ENCODE measurements at regions not wholly inside any gene's neighbourhood (a gene's known extent, or its start where the extent isn't known, plus 50 kb on each side); places are given as distances from the start of the nearest gene placed in this dataset.

DNA sequence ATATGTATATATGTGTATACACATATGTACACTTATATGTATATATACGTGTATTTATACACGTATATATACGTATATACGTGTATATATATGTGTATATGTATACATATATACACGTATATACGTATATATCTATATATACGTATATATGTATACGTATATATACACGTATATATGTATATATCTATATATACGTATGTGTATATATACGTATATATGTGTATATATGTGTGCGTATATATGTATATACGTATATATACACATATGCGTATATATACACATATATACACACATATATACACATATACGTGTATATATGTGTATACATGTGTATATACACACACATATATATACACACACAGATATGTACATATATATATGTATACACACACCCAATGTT is 348.0 kb upstream of the LCORL start:
- intact Hi-C loops (cut with DNase I) = loop anchor here in 9 of 10 donors (5.0 to 10.0 kb wide), 6 partner anchors 225 to 825 kb away; partner anchors contain the start of genes DCAF16 (in 1 of the 9) and NCAPG (in 1 of the 9)
- H3K27ac ChIP-seq = no peak overlapping the region

DNA sequence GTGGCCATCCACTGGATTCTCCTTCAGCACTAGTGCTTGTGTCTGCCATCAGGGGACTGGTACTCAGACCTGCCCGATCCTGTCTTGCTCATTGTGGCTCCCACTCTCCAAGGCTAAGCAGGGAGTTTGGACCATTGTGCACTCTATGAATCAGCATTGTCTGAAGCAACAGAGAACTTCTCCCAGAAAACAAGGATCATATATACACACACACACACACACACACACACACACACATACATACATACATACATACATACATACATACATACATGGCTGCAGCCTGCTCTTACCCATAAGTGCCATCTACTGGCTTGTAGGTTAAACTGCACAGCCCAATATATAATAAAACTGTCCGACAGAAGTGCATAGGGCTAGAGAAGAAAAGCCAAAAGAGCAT is 345.3 kb upstream of the LCORL start:
- Histone ChIP-seq H3K9me3 (no peaks in the 10 kb centered on the region), H3K27ac (no peak overlapping the region), H3K36me3 (no peaks in the 10 kb centered on the region), H3K4me1 (no peaks in the 10 kb centered on the region), H3K27me3 (no peaks in the 10 kb centered on the region), H3K4me3 (no peak overlapping the region)
- WGBS, 4 donors = 52 to 60% (median 56%) methylated on average over 2 of the region's 2 CpGs
- TF ChIP-seq POLR2A (IDR thresholded peaks at IDR 0.05) = no peak
- TF ChIP-seq, protein P1, sequence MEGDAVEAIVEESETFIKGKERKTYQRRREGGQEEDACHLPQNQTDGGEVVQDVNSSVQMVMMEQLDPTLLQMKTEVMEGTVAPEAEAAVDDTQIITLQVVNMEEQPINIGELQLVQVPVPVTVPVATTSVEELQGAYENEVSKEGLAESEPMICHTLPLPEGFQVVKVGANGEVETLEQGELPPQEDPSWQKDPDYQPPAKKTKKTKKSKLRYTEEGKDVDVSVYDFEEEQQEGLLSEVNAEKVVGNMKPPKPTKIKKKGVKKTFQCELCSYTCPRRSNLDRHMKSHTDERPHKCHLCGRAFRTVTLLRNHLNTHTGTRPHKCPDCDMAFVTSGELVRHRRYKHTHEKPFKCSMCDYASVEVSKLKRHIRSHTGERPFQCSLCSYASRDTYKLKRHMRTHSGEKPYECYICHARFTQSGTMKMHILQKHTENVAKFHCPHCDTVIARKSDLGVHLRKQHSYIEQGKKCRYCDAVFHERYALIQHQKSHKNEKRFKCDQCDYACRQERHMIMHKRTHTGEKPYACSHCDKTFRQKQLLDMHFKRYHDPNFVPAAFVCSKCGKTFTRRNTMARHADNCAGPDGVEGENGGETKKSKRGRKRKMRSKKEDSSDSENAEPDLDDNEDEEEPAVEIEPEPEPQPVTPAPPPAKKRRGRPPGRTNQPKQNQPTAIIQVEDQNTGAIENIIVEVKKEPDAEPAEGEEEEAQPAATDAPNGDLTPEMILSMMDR (IDR thresholded peaks at IDR 0.05) = peak; percentile 17 to 53 (median 36)
- peak in 2 of 4 donors; percentile 42 to 47 for ATAC-seq
- DNase-seq = no peak
- intact Hi-C loops (cut with DNase I) = loop anchor here in 9 of 10 donors (2.0 to 10.0 kb wide), 7 partner anchors 228 to 822 kb away; partner anchors contain the start of genes DCAF16 (in 1 of the 9) and NCAPG (in 1 of the 9)

More for the DNA sequence above, 348.0 kb upstream of the LCORL start:
- ATAC-seq = no peak
- Histone ChIP-seq H3K4me3 (no peak overlapping the region), H3K27me3 (no peaks in the 10 kb centered on the region), H3K36me3 (no peaks in the 10 kb centered on the region), H3K9me3 (peaks cover 0 to 3% (median 0%) of the 10 kb centered on the region in 12 donors), H3K4me1 (no peaks in the 10 kb centered on the region)
- TF ChIP-seq POLR2A (IDR thresholded peaks at IDR 0.05) = no peak
- TF ChIP-seq, protein P1 (IDR thresholded peaks at IDR 0.05) = no peak
- WGBS, 4 donors = 88 to 95% (median 92%) methylated on average over 15 of the region's 15 CpGs
- DNase-seq = no peak

DNA sequence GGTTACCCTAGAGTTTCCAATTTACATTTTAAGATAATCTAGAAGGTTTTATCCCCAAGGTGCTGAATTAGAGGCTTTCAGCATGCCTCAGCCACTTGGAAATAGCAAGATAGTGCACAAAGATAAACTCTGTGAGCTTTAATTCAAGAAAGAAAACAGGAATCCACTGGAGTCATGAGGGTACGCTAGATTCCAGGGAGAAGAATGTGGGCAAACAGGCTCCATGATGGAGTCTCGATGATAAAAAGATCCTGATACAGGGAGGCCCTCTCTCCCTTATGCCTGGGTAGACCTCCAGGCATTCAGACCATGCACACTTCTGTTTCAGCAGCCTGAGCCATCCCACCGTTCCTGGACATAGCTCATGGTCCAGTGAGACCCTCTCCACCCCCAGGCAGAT is 344.6 kb upstream of the LCORL start:
- no peaks in the 10 kb centered on the region for H3K36me3 ChIP-seq
- no peak for TF ChIP-seq POLR2A (IDR thresholded peaks at IDR 0.05)
- TF ChIP-seq, protein P1 (IDR thresholded peaks at IDR 0.05) = no peak
- 62 to 74% (median 68%) methylated on average over 2 to 3 of the region's 3 CpGs for WGBS, 4 donors
- H3K9me3 ChIP-seq = no peaks in the 10 kb centered on the region
- DNase-seq = no peak
- no peaks in the 10 kb centered on the region for H3K27me3 ChIP-seq
- H3K27ac ChIP-seq = no peak overlapping the region
- intact Hi-C loops (cut with DNase I) = loop anchor here in 9 of 10 donors (2.0 to 10.0 kb wide), 7 partner anchors 229 to 821 kb away; partner anchors contain the start of genes DCAF16 (in 1 of the 9) and NCAPG (in 1 of the 9)
- no peak for ATAC-seq
- no peak overlapping the region for H3K4me3 ChIP-seq
- H3K4me1 ChIP-seq = no peaks in the 10 kb centered on the region

DNA sequence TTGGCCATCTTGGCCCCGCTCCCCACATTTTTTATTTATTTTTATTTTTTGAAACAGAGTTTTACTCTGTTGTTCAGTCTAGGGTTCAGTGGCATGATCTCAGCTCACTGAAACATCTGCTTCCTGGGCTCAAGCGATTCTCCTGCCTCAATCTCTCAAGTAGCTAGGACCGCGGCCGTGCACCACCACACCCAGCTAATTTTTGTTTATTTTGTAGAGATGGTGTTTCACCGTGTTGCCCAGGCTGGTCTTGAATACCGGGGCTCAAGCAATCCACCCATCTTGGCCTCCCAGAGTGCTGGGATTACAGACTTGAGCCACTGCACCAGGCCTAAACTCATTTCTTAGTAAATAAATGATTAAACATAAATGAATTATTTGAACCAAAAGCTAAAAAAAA is 322.0 kb upstream of the LCORL start:
- Histone ChIP-seq H3K36me3 (no peaks in the 10 kb centered on the region), H3K4me3 (no peak overlapping the region), H3K27me3 (no peaks in the 10 kb centered on the region), H3K27ac (no peak overlapping the region), H3K9me3 (peaks cover 0 to 6% (median 0%) of the 10 kb centered on the region in 12 donors), H3K4me1 (no peaks in the 10 kb centered on the region)
- ATAC-seq (no peak), DNase-seq (no peak)
- intact Hi-C loops (cut with DNase I) = no loop called here
- WGBS, 4 donors = 91 to 94% (median 93%) methylated on average over 7 of the region's 7 CpGs
- TF ChIP-seq, protein P1 (IDR thresholded peaks at IDR 0.05) = no peak
- no peak for TF ChIP-seq POLR2A (IDR thresholded peaks at IDR 0.05)

Measured in heart left ventricle (tissue), 16 donors.